ENCODE measurements at regions not wholly inside any gene's neighbourhood (a gene's known extent, or its start where the extent isn't known, plus 50 kb on each side); places are given as distances from the start of the nearest gene placed in this dataset.

GRCh38 chr10:94108200-94108599 is 114.5 kb downstream of the PLCE1 start:
- TF ChIP-seq CTCF (IDR thresholded peaks at IDR 0.05; ENCODE audit: insufficient read depth, low read length, poor library complexity, severe bottlenecking) (no peak), EZH2phosphoT487 (conservative IDR thresholded peaks at IDR 0.05; ENCODE audit: low read length) (no peak)
